GM12892 (cell line): ENCODE measurements at regions not wholly inside any gene's neighbourhood (a gene's known extent, or its start where the extent isn't known, plus 50 kb on each side); places are given as distances from the start of the nearest gene placed in this dataset.

Experiments
- POLR2A ChIP-seq: IDR thresholded peaks from 2 replicates; pipeline ENCODE4 v1.6.1; 2011; ENCODE audit warnings: low read depth, low read length, control low read depth
- POLR2AphosphoS5 ChIP-seq: IDR thresholded peaks from 2 replicates; pipeline ENCODE4 v1.6.1; 2011; ENCODE audit warnings: low read depth, low read length, control low read depth
- TAF1 ChIP-seq: IDR thresholded peaks from 2 replicates; pipeline ENCODE4 v1.6.1; 2011; ENCODE audit warnings: low read depth, mild to moderate bottlenecking, control low read depth, low read length, borderline replicate concordance

DNA sequence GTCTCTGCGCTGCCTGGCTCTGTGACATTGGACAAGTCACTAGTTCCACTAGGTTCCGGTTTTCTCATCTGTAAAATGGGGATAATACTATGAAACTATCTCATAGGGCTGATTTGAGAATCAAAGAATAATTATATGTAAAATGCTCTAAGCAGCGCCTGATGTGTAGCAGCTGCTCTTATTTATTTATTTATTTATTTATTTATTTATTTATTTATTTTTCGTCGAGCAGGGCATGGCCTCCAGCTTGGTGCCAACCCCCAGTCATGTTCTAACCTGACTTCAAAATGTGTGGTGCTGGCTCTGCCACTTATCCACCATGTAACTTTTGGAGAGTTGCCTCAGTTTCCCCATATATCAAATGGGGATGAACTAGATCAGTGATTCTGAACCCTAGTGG is 93.5 kb upstream of the GSC start:
- TF ChIP-seq POLR2AphosphoS5 (no peak), POLR2A (no peak), TAF1 (no peak)
